22Rv1 (cell line): ENCODE measurements at regions not wholly inside any gene's neighbourhood (a gene's known extent, or its start where the extent isn't known, plus 50 kb on each side); places are given as distances from the start of the nearest gene placed in this dataset.

Experiments
- H3K27ac ChIP-seq: fragments of 450-650 bp; 2 replicates; pipeline ENCODE4 v1.5.1; 2017
- CTCF ChIP-seq: fragments of 450-650 bp; IDR thresholded peaks from 2 replicates; pipeline ENCODE4 v1.5.1; 2017; ENCODE audit warnings: mild to moderate bottlenecking
- ZFX ChIP-seq: fragments of 450-650 bp; IDR thresholded peaks from 2 replicates; pipeline ENCODE4 v1.6.1; 2017; ENCODE audit warnings: antibody characterized with exemption, borderline replicate concordance

- H3K27ac ChIP-seq: no peak overlapping the region
- TF ChIP-seq CTCF (no peak), ZFX (no peak)
Observed at GRCh38 chr13:99749271-99750019, 222.1 kb downstream of the ZIC5 start.

- TF ChIP-seq CTCF (no peak), ZFX (no peak)
- no peak overlapping the region for H3K27ac ChIP-seq
Observed at GRCh38 chr13:99747403-99747710, 224.2 kb downstream of the ZIC5 start.

GRCh38 chr13:99746637-99747402, 224.7 kb downstream of the ZIC5 start:
- no peak overlapping the region for H3K27ac ChIP-seq

GRCh38 chr13:99743094-99743493, 228.5 kb downstream of the ZIC5 start:
- TF ChIP-seq ZFX (no peak), CTCF (no peak)
- no peak overlapping the region for H3K27ac ChIP-seq

More at GRCh38 chr13:99746637-99747402, 224.7 kb downstream of the ZIC5 start:
- TF ChIP-seq ZFX (no peak), CTCF (no peak)

- no peak for TF ChIP-seq ZFX
- TF ChIP-seq CTCF: no peak
- no peak overlapping the region for H3K27ac ChIP-seq
Observed at GRCh38 chr13:99741960-99742359, 229.6 kb downstream of the ZIC5 start.

GRCh38 chr13:99740251-99740979, 231.2 kb downstream of the ZIC5 start:
- no peak overlapping the region for H3K27ac ChIP-seq
- TF ChIP-seq ZFX: no peak
- TF ChIP-seq CTCF: no peak
